ENCODE measurements at regions not wholly inside any gene's neighbourhood (a gene's known extent, or its start where the extent isn't known, plus 50 kb on each side); places are given as distances from the start of the nearest gene placed in this dataset.

GRCh38 chr10:10792681-10793080 lies 225.0 kb upstream of the CELF2 start:
- TF ChIP-seq ZNF274 (IDR thresholded peaks at IDR 0.05; ENCODE audit: low read depth, low read length) (no peak), YY1 (IDR thresholded peaks at IDR 0.05; ENCODE audit: insufficient read depth, insufficient read length) (no peak)
